PC-3 (cell line): ENCODE measurements at regions not wholly inside any gene's neighbourhood (a gene's known extent, or its start where the extent isn't known, plus 50 kb on each side); places are given as distances from the start of the nearest gene placed in this dataset.

Experiments
- CTCF ChIP-seq: fragments of 300-600 bp; sonication (generic); conservative IDR thresholded peaks from 2 replicates; pipeline ENCODE4 v1.5.1; 2017; ENCODE audit warnings: antibody characterized with exemption, low read depth, mild to moderate bottlenecking, low read length
- EZH2 ChIP-seq: fragments of 300-600 bp; sonication (generic); IDR thresholded peaks from one replicate; pipeline ENCODE4 v1.6.1; 2017; ENCODE audit warnings: antibody characterized with exemption, mild to moderate bottlenecking, low read length; ENCODE audit not compliant: unreplicated experiment

- no peak for TF ChIP-seq CTCF
- TF ChIP-seq EZH2: no peak
Observed at GRCh38 chr15:61467823-61468222, 238.7 kb upstream of the RORA start.
